ENCODE measurements at regions not wholly inside any gene's neighbourhood (a gene's known extent, or its start where the extent isn't known, plus 50 kb on each side); places are given as distances from the start of the nearest gene placed in this dataset.
"Not testable (repeated sequence)": the region's sequence is repeated elsewhere in the genome, so short reads cannot be mapped to it uniquely, and the experiment has no call there.

- peak overlapping the region in 2 of 5 donors; percentile 2 to 10 for H3K4me3 ChIP-seq
- 0 to 29% (median 16%) methylated on average over 1 to 4 of the region's 4 CpGs; no CpG with 5 or more reads in 3 of the 10 experiments for WGBS, 10 experiments
- H3K27ac ChIP-seq: peak overlapping the region; percentile 13 to 81
Measured at GRCh38 chr10:33773253-33773573, 438.7 kb upstream of the NRP1 start.

GRCh38 chr10:33772370-33773252 lies 438.1 kb upstream of the NRP1 start:
- in situ Hi-C loops (cut with MboI; ENCODE audit: low pct_unique_long_range_greater_than_20kb in 2 of 9, low sequenced_read_pairs in 9 of 9, unreplicated experiment in 9 of 9): no loop called here
- H3K4me1 ChIP-seq (replicated peaks in 1 of 2): peaks cover 24 to 35% of the 10 kb centered on the region in 2 donors
- peak overlapping the region; percentile 13 to 81 for H3K27ac ChIP-seq
- WGBS, 10 experiments: 0 to 49% (median 14%) methylated on average over 1 to 13 of the region's 16 CpGs
- H3K4me3 ChIP-seq: peak overlapping the region in 3 of 5 donors; percentile 1 to 10 (median 2)
- peak; percentile 56 to 91 (median 88) for ATAC-seq (replicated peaks in 6 of 8)

More at GRCh38 chr10:33773253-33773573, 438.7 kb upstream of the NRP1 start:
- in situ Hi-C loops (cut with MboI; ENCODE audit: low pct_unique_long_range_greater_than_20kb in 2 of 9, low sequenced_read_pairs in 9 of 9, unreplicated experiment in 9 of 9): no loop called here
- ATAC-seq (replicated peaks in 6 of 8): peak in 3 of 8 experiments; percentile 53 to 73 (median 66)
- H3K4me1 ChIP-seq (replicated peaks in 1 of 2): peaks cover 24 to 35% of the 10 kb centered on the region in 2 donors

GRCh38 chr10:33771856-33772255 lies 437.4 kb upstream of the NRP1 start:
- in situ Hi-C loops (cut with MboI; ENCODE audit: low pct_unique_long_range_greater_than_20kb in 2 of 9, low sequenced_read_pairs in 9 of 9, unreplicated experiment in 9 of 9); H3K4me3 ChIP-seq: not testable (repeated sequence)
- H3K27ac ChIP-seq: peak overlapping the region in 1 of 2 donors; percentile 81

GRCh38 chr10:33764694-33765185 lies 430.3 kb upstream of the NRP1 start:
- whole genome bisulfite sequencing, 10 experiments: 89% methylated on average over 1 of the region's 1 CpG; no CpG with 5 or more reads in 9 of the 10 experiments
- H3K27ac ChIP-seq: no peak overlapping the region
- no peak overlapping the region for H3K4me3 ChIP-seq
- in situ Hi-C loops (cut with MboI; ENCODE audit: low pct_unique_long_range_greater_than_20kb in 2 of 9, low sequenced_read_pairs in 9 of 9, unreplicated experiment in 9 of 9): no loop called here
- H3K4me1 ChIP-seq (replicated peaks in 1 of 2): peaks cover 20 to 29% of the 10 kb centered on the region in 2 donors
- ATAC-seq (replicated peaks in 6 of 8): peak in 2 of 8 experiments; percentile 51 to 69

More at GRCh38 chr10:33771856-33772255, 437.4 kb upstream of the NRP1 start:
- peaks cover 24 to 28% of the 10 kb centered on the region in 2 donors for H3K4me1 ChIP-seq (replicated peaks in 1 of 2)
- 4 to 100% (median 61%) methylated on average over 1 to 7 of the region's 8 CpGs; no CpG with 5 or more reads in 1 of the 10 experiments for WGBS, 10 experiments
- not testable (repeated sequence) for ATAC-seq (replicated peaks in 6 of 8)

DNA sequence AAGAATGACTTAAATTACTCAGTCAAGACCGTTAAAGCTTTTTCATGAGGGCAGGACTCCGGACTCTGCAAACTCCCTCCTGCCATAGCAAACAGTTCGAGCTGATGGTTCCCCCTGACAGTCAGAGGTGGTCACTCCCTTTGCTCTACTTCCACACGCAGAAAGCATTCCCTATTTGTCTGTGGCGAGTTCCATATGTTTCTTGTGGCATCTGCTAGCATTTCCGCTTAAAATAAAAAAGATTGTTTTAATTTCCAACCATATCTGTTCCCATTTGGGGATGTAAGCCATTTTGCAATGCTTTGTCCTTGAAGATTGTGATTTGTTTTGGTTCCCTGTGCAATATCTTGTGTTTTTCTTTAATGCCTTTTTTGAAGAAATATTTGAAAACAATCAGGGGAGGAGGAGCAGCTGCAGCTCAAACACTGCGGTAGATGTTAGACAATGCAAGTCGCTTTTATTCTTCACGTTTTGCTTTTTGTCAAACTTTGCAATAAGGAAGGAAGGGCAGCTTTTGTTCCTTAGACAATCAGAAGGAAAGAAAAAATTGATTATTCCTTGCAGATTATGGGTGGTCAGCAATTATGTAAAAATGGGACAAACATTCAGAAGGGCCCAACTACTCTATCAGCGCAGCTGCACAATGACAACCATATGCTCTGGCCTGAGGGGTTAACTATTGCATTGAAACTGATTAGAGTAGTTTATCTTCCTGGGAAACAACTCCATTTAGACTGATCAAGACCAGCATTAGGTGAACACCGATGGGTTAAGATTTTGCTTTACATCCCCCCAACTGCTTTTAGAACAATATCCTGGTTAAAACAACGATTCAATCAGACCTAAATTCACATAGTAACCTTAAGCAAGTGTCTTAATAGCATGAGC lies 425.8 kb upstream of the NRP1 start:
- WGBS, 10 experiments: 0 to 67% (median 47%) methylated on average over 3 to 12 of the region's 12 CpGs; no CpG with 5 or more reads in 1 of the 10 experiments
- in situ Hi-C loops (cut with MboI; ENCODE audit: low pct_unique_long_range_greater_than_20kb in 2 of 9, low sequenced_read_pairs in 9 of 9, unreplicated experiment in 9 of 9): no loop called here
- no peak overlapping the region for H3K4me3 ChIP-seq
- H3K4me1 ChIP-seq (replicated peaks in 1 of 2): peaks cover 21 to 43% of the 10 kb centered on the region in 2 donors
- H3K27ac ChIP-seq: peak overlapping the region in 1 of 2 donors; percentile 15
- peak in 4 of 8 experiments; percentile 23 to 46 (median 32) for ATAC-seq (replicated peaks in 6 of 8)

- no peak overlapping the region for H3K27ac ChIP-seq
- in situ Hi-C loops (cut with MboI; ENCODE audit: low pct_unique_long_range_greater_than_20kb in 2 of 9, low sequenced_read_pairs in 9 of 9, unreplicated experiment in 9 of 9): no loop called here
- no peak overlapping the region for H3K4me3 ChIP-seq
- peaks cover 21 to 39% of the 10 kb centered on the region in 2 donors for H3K4me1 ChIP-seq (replicated peaks in 1 of 2)
- ATAC-seq (replicated peaks in 6 of 8): no peak
- 71 to 100% (median 84%) methylated on average over 1 to 5 of the region's 5 CpGs for WGBS, 10 experiments
Measured at GRCh38 chr10:33759191-33759590, 424.7 kb upstream of the NRP1 start.

DNA sequence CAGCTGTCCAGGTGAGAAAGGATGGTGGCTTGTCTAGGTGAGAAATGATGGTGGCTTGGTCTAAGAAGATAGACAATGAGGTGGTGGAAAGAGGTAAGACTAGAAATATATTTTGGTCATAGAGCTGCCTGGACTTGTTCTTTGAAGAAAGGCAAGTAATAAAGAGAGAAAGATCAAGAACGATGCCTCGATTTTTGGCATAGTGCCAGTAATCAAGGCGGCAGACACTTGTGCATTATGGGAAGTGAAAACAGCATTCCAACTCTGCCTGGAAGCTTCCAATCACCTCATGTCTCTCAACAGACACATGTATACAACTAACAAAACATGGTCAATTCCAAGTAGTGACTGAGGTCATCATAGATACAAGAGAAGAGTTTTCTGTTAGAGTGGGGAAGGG lies 423.8 kb upstream of the NRP1 start:
- ATAC-seq (replicated peaks in 6 of 8): no peak
- in situ Hi-C loops (cut with MboI; ENCODE audit: low pct_unique_long_range_greater_than_20kb in 2 of 9, low sequenced_read_pairs in 9 of 9, unreplicated experiment in 9 of 9): no loop called here
- Histone ChIP-seq H3K4me1 (replicated peaks in 1 of 2) (peaks cover 16 to 32% of the 10 kb centered on the region in 2 donors), H3K27ac (no peak overlapping the region), H3K4me3 (no peak overlapping the region)
- WGBS, 10 experiments: 21 to 96% (median 75%) methylated on average over 2 to 3 of the region's 3 CpGs; no CpG with 5 or more reads in 2 of the 10 experiments

GRCh38 chr10:33754052-33754451 lies 419.6 kb upstream of the NRP1 start:
- in situ Hi-C loops (cut with MboI; ENCODE audit: low pct_unique_long_range_greater_than_20kb in 2 of 9, low sequenced_read_pairs in 9 of 9, unreplicated experiment in 9 of 9): no loop called here
- 0 to 100% (median 75%) methylated on average over 1 to 4 of the region's 4 CpGs; no CpG with 5 or more reads in 3 of the 10 experiments for WGBS, 10 experiments
- ATAC-seq (replicated peaks in 6 of 8): peak in 3 of 8 experiments; percentile 91 to 100 (median 100)

DNA sequence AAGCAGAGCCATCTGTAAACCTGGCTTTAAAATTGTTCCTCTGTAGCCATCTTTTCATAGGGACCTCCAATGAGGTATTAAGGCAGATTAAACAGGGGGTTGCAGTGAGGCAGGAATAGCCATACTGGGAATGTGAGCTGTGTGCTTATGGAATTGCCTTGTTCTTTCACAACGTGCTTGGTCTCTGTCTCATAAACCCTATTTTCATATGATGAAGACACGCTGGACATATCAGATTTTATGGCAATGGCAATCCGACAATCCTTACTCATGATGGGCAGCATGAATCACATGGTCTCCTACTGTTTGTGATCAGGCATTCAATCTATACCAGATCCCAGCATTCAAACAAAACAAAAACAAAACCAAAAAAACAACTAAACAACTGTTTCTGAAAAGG lies 418.9 kb upstream of the NRP1 start:
- Histone ChIP-seq H3K4me1 (replicated peaks in 1 of 2) (peaks cover 7% of the 10 kb centered on the region in 2 donors), H3K27ac (no peak overlapping the region), H3K4me3 (no peak overlapping the region)
- ATAC-seq (replicated peaks in 6 of 8): no peak
- in situ Hi-C loops (cut with MboI; ENCODE audit: low pct_unique_long_range_greater_than_20kb in 2 of 9, low sequenced_read_pairs in 9 of 9, unreplicated experiment in 9 of 9): no loop called here
- WGBS, 10 experiments: 73 to 100% (median 89%) methylated on average over 2 to 3 of the region's 3 CpGs; no CpG with 5 or more reads in 3 of the 10 experiments

More at GRCh38 chr10:33754052-33754451, 419.6 kb upstream of the NRP1 start:
- H3K4me3 ChIP-seq: no peak overlapping the region
- H3K4me1 ChIP-seq (replicated peaks in 1 of 2): peaks cover 7 to 14% of the 10 kb centered on the region in 2 donors
- no peak overlapping the region for H3K27ac ChIP-seq

- in situ Hi-C loops (cut with MboI; ENCODE audit: low pct_unique_long_range_greater_than_20kb in 2 of 9, low sequenced_read_pairs in 9 of 9, unreplicated experiment in 9 of 9): no loop called here
- H3K4me3 ChIP-seq: no peak overlapping the region
- ATAC-seq (replicated peaks in 6 of 8): peak in 3 of 8 experiments; percentile 63 to 67 (median 64)
- H3K27ac ChIP-seq: no peak overlapping the region
- H3K4me1 ChIP-seq (replicated peaks in 1 of 2): peaks cover 7 to 13% of the 10 kb centered on the region in 2 donors
- WGBS, 10 experiments: 30 to 95% (median 70%) methylated on average over 1 to 4 of the region's 4 CpGs; no CpG with 5 or more reads in 1 of the 10 experiments
Measured at GRCh38 chr10:33749790-33750189, 415.3 kb upstream of the NRP1 start.

- in situ Hi-C loops (cut with MboI; ENCODE audit: low pct_unique_long_range_greater_than_20kb in 2 of 9, low sequenced_read_pairs in 9 of 9, unreplicated experiment in 9 of 9): no loop called here
- ATAC-seq (replicated peaks in 6 of 8): no peak
- WGBS, 10 experiments: 7 to 100% (median 66%) methylated on average over 1 to 2 of the region's 2 CpGs; no CpG with 5 or more reads in 1 of the 10 experiments
- Histone ChIP-seq H3K4me3 (no peak overlapping the region), H3K4me1 (replicated peaks in 1 of 2) (peaks cover 7 to 13% of the 10 kb centered on the region in 2 donors), H3K27ac (no peak overlapping the region)
Measured at GRCh38 chr10:33749067-33749735, 414.7 kb upstream of the NRP1 start.

DNA sequence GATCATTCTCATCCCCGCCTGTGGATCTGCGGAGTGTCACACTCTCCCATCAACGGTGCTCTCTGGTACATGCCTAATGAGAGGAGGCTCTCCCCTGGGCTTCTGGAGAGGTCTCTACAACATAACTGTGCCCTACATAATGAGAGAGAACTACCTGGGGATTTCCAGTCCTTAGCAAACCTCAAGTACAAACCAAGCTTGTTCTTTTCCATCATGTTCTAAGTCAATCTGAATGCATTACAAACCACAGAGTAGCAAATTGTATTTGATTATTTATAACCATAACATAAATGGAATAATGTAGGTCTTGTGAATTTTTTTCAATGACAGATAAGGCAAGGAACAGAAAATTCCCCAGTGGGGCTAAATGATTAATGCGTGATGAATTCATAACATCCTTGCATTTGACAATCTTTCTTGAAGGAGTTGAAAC lies 412.4 kb upstream of the NRP1 start:
- no peak overlapping the region for H3K4me3 ChIP-seq
- in situ Hi-C loops (cut with MboI; ENCODE audit: low pct_unique_long_range_greater_than_20kb in 2 of 9, low sequenced_read_pairs in 9 of 9, unreplicated experiment in 9 of 9): no loop called here
- no peak overlapping the region for H3K27ac ChIP-seq
- peak in 4 of 8 experiments; percentile 48 to 58 (median 54) for ATAC-seq (replicated peaks in 6 of 8)
- WGBS, 10 experiments: 28 to 100% (median 81%) methylated on average over 1 to 4 of the region's 4 CpGs
- peaks cover 7 to 13% of the 10 kb centered on the region in 2 donors for H3K4me1 ChIP-seq (replicated peaks in 1 of 2)
